T-helper 2 cell treated with Interferon-gamma antibody and Interleukin-4, amounts not matched to agents 5 μg/mL and 100 μg/mL, for 36 hours (primary cell): ENCODE measurements at regions not wholly inside any gene's neighbourhood (a gene's known extent, or its start where the extent isn't known, plus 50 kb on each side); places are given as distances from the start of the nearest gene placed in this dataset.

ENCODE experiments used
- DNase-seq: peaks from one replicate; pipeline ENCODE4 v3.0.0; 2021; ENCODE audit warnings: low spot score
- H3K27ac Mint-ChIP-seq: one replicate; pipeline ENCODE4 v1.8.0; 2021; ENCODE audit warnings: mild to moderate bottlenecking, mixed read lengths
- H3K27me3 Mint-ChIP-seq: one replicate; pipeline ENCODE4 v1.8.0; 2021; ENCODE audit warnings: low read depth, mixed read lengths
- H3K36me3 Mint-ChIP-seq: one replicate; pipeline ENCODE4 v1.8.0; 2021; ENCODE audit warnings: low read depth, mixed read lengths
- H3K4me1 Mint-ChIP-seq: one replicate; pipeline ENCODE4 v1.8.0; 2021; ENCODE audit warnings: low read depth, mixed read lengths
- H3K4me3 Mint-ChIP-seq: one replicate; pipeline ENCODE4 v1.8.0; 2022; ENCODE audit warnings: mild to moderate bottlenecking, moderate library complexity, mixed read lengths
- H3K9me3 Mint-ChIP-seq: one replicate; pipeline ENCODE4 v1.8.0; 2021; ENCODE audit warnings: mixed read lengths

- no peaks in the 10 kb centered on the region for H3K9me3 Mint-ChIP-seq
- no peak overlapping the region for H3K4me3 Mint-ChIP-seq
- no peaks in the 10 kb centered on the region for H3K4me1 Mint-ChIP-seq
- peaks cover 31% of the 10 kb centered on the region for H3K27me3 Mint-ChIP-seq
- no peak for DNase-seq
- no peak overlapping the region for H3K27ac Mint-ChIP-seq
- no peaks in the 10 kb centered on the region for H3K36me3 Mint-ChIP-seq
Observed at GRCh38 chr6:144990784-144991183, 705.6 kb downstream of the UTRN start.

GRCh38 chr6:144993870-144994269 is 708.7 kb downstream of the UTRN start:
- Mint-ChIP-seq H3K36me3 (no peaks in the 10 kb centered on the region), H3K27me3 (peaks cover 29% of the 10 kb centered on the region), H3K4me3 (no peak overlapping the region), H3K4me1 (no peaks in the 10 kb centered on the region), H3K9me3 (no peaks in the 10 kb centered on the region), H3K27ac (no peak overlapping the region)
- no peak for DNase-seq

GRCh38 chr6:144997996-144998395 is 712.9 kb downstream of the UTRN start:
- Mint-ChIP-seq H3K27ac (no peak overlapping the region), H3K36me3 (no peaks in the 10 kb centered on the region), H3K27me3 (peaks cover 14% of the 10 kb centered on the region), H3K4me1 (no peaks in the 10 kb centered on the region), H3K4me3 (no peak overlapping the region), H3K9me3 (no peaks in the 10 kb centered on the region)
- DNase-seq, result no peak

GRCh38 chr6:144999127-144999526 is 714.0 kb downstream of the UTRN start:
- Mint-ChIP-seq H3K9me3 (no peaks in the 10 kb centered on the region), H3K4me3 (no peak overlapping the region), H3K27me3 (peaks cover 8% of the 10 kb centered on the region), H3K36me3 (no peaks in the 10 kb centered on the region), H3K27ac (no peak overlapping the region), H3K4me1 (no peaks in the 10 kb centered on the region)
- DNase-seq, result no peak

- Mint-ChIP-seq H3K27me3 (peaks cover 15% of the 10 kb centered on the region), H3K4me3 (no peak overlapping the region), H3K4me1 (no peaks in the 10 kb centered on the region), H3K36me3 (no peaks in the 10 kb centered on the region), H3K9me3 (no peaks in the 10 kb centered on the region), H3K27ac (no peak overlapping the region)
- no peak for DNase-seq
Observed at GRCh38 chr6:145003145-145003544, 718.0 kb downstream of the UTRN start.

- DNase-seq, result no peak
- H3K4me1 Mint-ChIP-seq, result peaks cover 3% of the 10 kb centered on the region
Observed at GRCh38 chr6:145006914-145007313, 721.8 kb downstream of the UTRN start.

GRCh38 chr6:145008715-145009114 is 723.6 kb downstream of the UTRN start:
- Mint-ChIP-seq H3K27me3 (peaks cover 15% of the 10 kb centered on the region), H3K4me3 (no peak overlapping the region), H3K36me3 (no peaks in the 10 kb centered on the region), H3K27ac (no peak overlapping the region), H3K4me1 (peaks cover 3% of the 10 kb centered on the region), H3K9me3 (peaks cover 4% of the 10 kb centered on the region)
- no peak for DNase-seq

More at GRCh38 chr6:145006914-145007313, 721.8 kb downstream of the UTRN start:
- H3K27ac Mint-ChIP-seq, result no peak overlapping the region
- H3K36me3 Mint-ChIP-seq, result no peaks in the 10 kb centered on the region
- H3K9me3 Mint-ChIP-seq, result peaks cover 4% of the 10 kb centered on the region
- H3K4me3 Mint-ChIP-seq, result no peak overlapping the region
- peaks cover 15% of the 10 kb centered on the region for H3K27me3 Mint-ChIP-seq

- H3K27me3 Mint-ChIP-seq, result peaks cover 15% of the 10 kb centered on the region
- H3K4me3 Mint-ChIP-seq, result no peak overlapping the region
- no peaks in the 10 kb centered on the region for H3K36me3 Mint-ChIP-seq
- DNase-seq, result no peak
- no peak overlapping the region for H3K27ac Mint-ChIP-seq
- peaks cover 4% of the 10 kb centered on the region for H3K9me3 Mint-ChIP-seq
- H3K4me1 Mint-ChIP-seq, result peaks cover 3% of the 10 kb centered on the region
Observed at GRCh38 chr6:145009711-145010110, 724.6 kb downstream of the UTRN start.

- Mint-ChIP-seq H3K4me1 (peaks cover 17% of the 10 kb centered on the region), H3K27ac (no peak overlapping the region), H3K9me3 (peaks cover 4% of the 10 kb centered on the region), H3K36me3 (no peaks in the 10 kb centered on the region), H3K4me3 (no peak overlapping the region), H3K27me3 (peaks cover 4% of the 10 kb centered on the region)
- DNase-seq, result no peak
Observed at GRCh38 chr6:145012039-145012662, 723.2 kb downstream of the EPM2A start.

GRCh38 chr6:145015739-145016558 is 719.4 kb downstream of the EPM2A start:
- Mint-ChIP-seq H3K36me3 (no peaks in the 10 kb centered on the region), H3K4me1 (peaks cover 29% of the 10 kb centered on the region), H3K4me3 (no peak overlapping the region), H3K27me3 (no peaks in the 10 kb centered on the region), H3K27ac (no peak overlapping the region), H3K9me3 (no peaks in the 10 kb centered on the region)
- peak; percentile 57 for DNase-seq

- no peaks in the 10 kb centered on the region for H3K36me3 Mint-ChIP-seq
- H3K27ac Mint-ChIP-seq, result no peak overlapping the region
Observed at GRCh38 chr6:145017051-145017450, 718.3 kb downstream of the EPM2A start.

GRCh38 chr6:145017516-145017915 is 717.8 kb downstream of the EPM2A start:
- no peak overlapping the region for H3K4me3 Mint-ChIP-seq
- no peak overlapping the region for H3K27ac Mint-ChIP-seq
- H3K4me1 Mint-ChIP-seq, result peaks cover 34% of the 10 kb centered on the region
- H3K9me3 Mint-ChIP-seq, result no peaks in the 10 kb centered on the region
- H3K27me3 Mint-ChIP-seq, result no peaks in the 10 kb centered on the region
- H3K36me3 Mint-ChIP-seq, result no peaks in the 10 kb centered on the region
- no peak for DNase-seq

More at GRCh38 chr6:145017051-145017450, 718.3 kb downstream of the EPM2A start:
- H3K4me3 Mint-ChIP-seq, result no peak overlapping the region
- H3K4me1 Mint-ChIP-seq, result peaks cover 30% of the 10 kb centered on the region
- no peaks in the 10 kb centered on the region for H3K9me3 Mint-ChIP-seq
- no peak for DNase-seq
- H3K27me3 Mint-ChIP-seq, result no peaks in the 10 kb centered on the region

GRCh38 chr6:145018027-145018426 is 717.3 kb downstream of the EPM2A start:
- Mint-ChIP-seq H3K4me3 (no peak overlapping the region), H3K36me3 (no peaks in the 10 kb centered on the region), H3K9me3 (no peaks in the 10 kb centered on the region), H3K27me3 (no peaks in the 10 kb centered on the region), H3K4me1 (peaks cover 38% of the 10 kb centered on the region), H3K27ac (no peak overlapping the region)
- DNase-seq, result no peak

- H3K36me3 Mint-ChIP-seq, result no peaks in the 10 kb centered on the region
- DNase-seq, result no peak
- H3K4me1 Mint-ChIP-seq, result peaks cover 38% of the 10 kb centered on the region
- no peak overlapping the region for H3K4me3 Mint-ChIP-seq
- H3K27me3 Mint-ChIP-seq, result no peaks in the 10 kb centered on the region
- H3K9me3 Mint-ChIP-seq, result no peaks in the 10 kb centered on the region
- H3K27ac Mint-ChIP-seq, result no peak overlapping the region
Observed at GRCh38 chr6:145020114-145020513, 715.2 kb downstream of the EPM2A start.
